DOHH2 (cell line): ENCODE measurements at regions not wholly inside any gene's neighbourhood (a gene's known extent, or its start where the extent isn't known, plus 50 kb on each side); places are given as distances from the start of the nearest gene placed in this dataset.

Source experiments
- H3F3A ChIP-seq: fragments of 200-600 bp; sonication (generic), shearing (Covaris generic); 2 replicates; pipeline ENCODE4 v1.6.0; 2016; ENCODE audit warnings: antibody characterized with exemption, mild to moderate bottlenecking; ENCODE audit not compliant: control insufficient read depth, insufficient read depth
- H3K27ac ChIP-seq: fragments of 200-600 bp; sonication (generic); 2 replicates; pipeline ENCODE4 v1.5.1; 2014; ENCODE audit warnings: low read depth, mild to moderate bottlenecking, low read length, moderate library complexity
- H3K27me3 ChIP-seq: fragments of 200-600 bp; sonication (generic); 2 replicates; pipeline ENCODE4 v1.6.1; 2014; ENCODE audit warnings: mild to moderate bottlenecking, low read length, mixed read lengths; ENCODE audit not compliant: control insufficient read depth
- H3K36me3 ChIP-seq: fragments of 200-600 bp; sonication (generic); 2 replicates; pipeline ENCODE4 v1.6.1; 2014; ENCODE audit warnings: mild to moderate bottlenecking, low read length, moderate library complexity, mixed read lengths; ENCODE audit not compliant: control insufficient read depth
- H3K4me1 ChIP-seq: fragments of 200-600 bp; sonication (generic); 2 replicates; pipeline ENCODE4 v1.6.1; 2014; ENCODE audit warnings: mild to moderate bottlenecking, low read length, mixed read lengths; ENCODE audit not compliant: control insufficient read depth
- H3K4me2 ChIP-seq: fragments of 200-600 bp; sonication (generic); 2 replicates; pipeline ENCODE4 v1.6.0; 2014; ENCODE audit warnings: mild to moderate bottlenecking, low read length, moderate library complexity
- H3K4me3 ChIP-seq: fragments of 200-600 bp; sonication (generic); 2 replicates; pipeline ENCODE4 v1.5.1; 2014; ENCODE audit warnings: mild to moderate bottlenecking, low read length, mixed read lengths
- H3K79me2 ChIP-seq: fragments of 200-600 bp; sonication (generic); 2 replicates; pipeline ENCODE4 v1.6.1; 2014; ENCODE audit warnings: mild to moderate bottlenecking, low read length, mixed read lengths; ENCODE audit not compliant: control insufficient read depth
- H3K9me2 ChIP-seq: fragments of 200-600 bp; sonication (generic); replicated peaks from 2 replicates; pipeline ENCODE4 v1.6.1; 2014; ENCODE audit warnings: mild to moderate bottlenecking, low read length, mixed read lengths; ENCODE audit not compliant: control insufficient read depth
- H3K9me3 ChIP-seq: fragments of 200-600 bp; sonication (generic); 2 replicates; pipeline ENCODE4 v1.6.1; 2014; ENCODE audit warnings: antibody characterized with exemption, low read length, mixed read lengths; ENCODE audit not compliant: control insufficient read depth, insufficient read depth
- H4K20me1 ChIP-seq: fragments of 200-600 bp; sonication (generic); 2 replicates; pipeline ENCODE4 v1.6.0; 2014; ENCODE audit warnings: low read depth, mild to moderate bottlenecking, antibody characterized with exemption, low read length, moderate library complexity; ENCODE audit not compliant: control insufficient read depth, insufficient read depth
- CTCF ChIP-seq: fragments of 200-600 bp; sonication (generic); IDR thresholded peaks from one replicate; pipeline ENCODE4 v1.5.1; 2014; ENCODE audit warnings: antibody characterized with exemption, mild to moderate bottlenecking, low read depth, low read length; ENCODE audit not compliant: poor library complexity, severe bottlenecking
- EZH2phosphoT487 ChIP-seq: fragments of 200-600 bp; sonication (generic); IDR thresholded peaks from 2 replicates; pipeline ENCODE4 v1.6.1; 2017; ENCODE audit warnings: borderline replicate concordance, mild to moderate bottlenecking, antibody characterized with exemption, low read length, moderate library complexity, mixed read lengths

- no peaks in the 10 kb centered on the region for H3K79me2 ChIP-seq
- H3K4me2 ChIP-seq = no peak overlapping the region
- no peak overlapping the region for H3K27ac ChIP-seq
- H3F3A ChIP-seq = no peaks in the 10 kb centered on the region
- H4K20me1 ChIP-seq = no peaks in the 10 kb centered on the region
- no peaks in the 10 kb centered on the region for H3K9me3 ChIP-seq
- H3K4me3 ChIP-seq = no peak overlapping the region
- no peaks in the 10 kb centered on the region for H3K9me2 ChIP-seq
- peaks cover 11% of the 10 kb centered on the region for H3K27me3 ChIP-seq
- no peaks in the 10 kb centered on the region for H3K4me1 ChIP-seq
- no peak for TF ChIP-seq EZH2phosphoT487
- no peaks in the 10 kb centered on the region for H3K36me3 ChIP-seq
Observed at GRCh38 chr5:159416438-159416837, 86.2 kb upstream of the IL12B start.

- H3K79me2 ChIP-seq = no peaks in the 10 kb centered on the region
- no peak for TF ChIP-seq CTCF
- no peak for TF ChIP-seq EZH2phosphoT487
- no peaks in the 10 kb centered on the region for H3K9me3 ChIP-seq
- H3K4me1 ChIP-seq = no peaks in the 10 kb centered on the region
- H3K36me3 ChIP-seq = no peaks in the 10 kb centered on the region
- no peaks in the 10 kb centered on the region for H3K9me2 ChIP-seq
- no peaks in the 10 kb centered on the region for H3F3A ChIP-seq
- no peak overlapping the region for H3K27ac ChIP-seq
- H3K4me3 ChIP-seq = no peak overlapping the region
- no peaks in the 10 kb centered on the region for H4K20me1 ChIP-seq
- no peak overlapping the region for H3K4me2 ChIP-seq
- H3K27me3 ChIP-seq = peaks cover 6% of the 10 kb centered on the region
Observed at GRCh38 chr5:159417170-159417569, 86.9 kb upstream of the IL12B start.

- Histone ChIP-seq H3K4me3 (no peak overlapping the region), H3K27ac (no peak overlapping the region), H3K79me2 (no peaks in the 10 kb centered on the region), H3K4me2 (no peak overlapping the region), H3K36me3 (no peaks in the 10 kb centered on the region), H3K4me1 (no peaks in the 10 kb centered on the region), H4K20me1 (no peaks in the 10 kb centered on the region), H3K9me2 (no peaks in the 10 kb centered on the region), H3K9me3 (no peaks in the 10 kb centered on the region), H3K27me3 (no peaks in the 10 kb centered on the region), H3F3A (no peaks in the 10 kb centered on the region)
- TF ChIP-seq EZH2phosphoT487 = no peak
- no peak for TF ChIP-seq CTCF
Observed at GRCh38 chr5:159419576-159419975, 89.3 kb upstream of the IL12B start.

GRCh38 chr5:159420940-159421339, 90.7 kb upstream of the IL12B start:
- H3K27ac ChIP-seq = no peak overlapping the region
- TF ChIP-seq CTCF = no peak
- TF ChIP-seq EZH2phosphoT487 = no peak
- H3K4me3 ChIP-seq = no peak overlapping the region
- no peaks in the 10 kb centered on the region for H3K9me3 ChIP-seq
- no peaks in the 10 kb centered on the region for H3K36me3 ChIP-seq
- H3F3A ChIP-seq = no peaks in the 10 kb centered on the region
- H3K4me1 ChIP-seq = no peaks in the 10 kb centered on the region
- H3K27me3 ChIP-seq = no peaks in the 10 kb centered on the region
- H3K9me2 ChIP-seq = no peaks in the 10 kb centered on the region
- no peaks in the 10 kb centered on the region for H3K79me2 ChIP-seq
- no peak overlapping the region for H3K4me2 ChIP-seq
- H4K20me1 ChIP-seq = no peaks in the 10 kb centered on the region
